ENCODE measurements at regions not wholly inside any gene's neighbourhood (a gene's known extent, or its start where the extent isn't known, plus 50 kb on each side); places are given as distances from the start of the nearest gene placed in this dataset.

- no peak for TF ChIP-seq CTCF (IDR thresholded peaks at IDR 0.05; ENCODE audit: low read depth, low read length)
- no peak for TF ChIP-seq EZH2phosphoT487 (IDR thresholded peaks at IDR 0.05; ENCODE audit: low read depth)
These were observed 878.6 kb upstream of the MANEA start for GRCh38 chr6:94698773-94699172.

Data from OCI-LY3 (cell line).